Stimulated activated CD4-positive, alpha-beta T cell treated with anti-CD3 and anti-CD28 coated beads, TNF-alpha, amount 100 ng/mL, for 24 hours (primary cell): ENCODE measurements at regions not wholly inside any gene's neighbourhood (a gene's known extent, or its start where the extent isn't known, plus 50 kb on each side); places are given as distances from the start of the nearest gene placed in this dataset.

Experiments used
- DNase-seq, 3 experiments: peaks; one replicate each; pipeline ENCODE4 v3.0.0-alpha.2; 2020; ENCODE audit warnings: low read depth in 3 of 3

- DNase-seq = no peak
Measured at GRCh38 chr5:156126716-156127115, 200.2 kb upstream of the SGCD start.

DNA sequence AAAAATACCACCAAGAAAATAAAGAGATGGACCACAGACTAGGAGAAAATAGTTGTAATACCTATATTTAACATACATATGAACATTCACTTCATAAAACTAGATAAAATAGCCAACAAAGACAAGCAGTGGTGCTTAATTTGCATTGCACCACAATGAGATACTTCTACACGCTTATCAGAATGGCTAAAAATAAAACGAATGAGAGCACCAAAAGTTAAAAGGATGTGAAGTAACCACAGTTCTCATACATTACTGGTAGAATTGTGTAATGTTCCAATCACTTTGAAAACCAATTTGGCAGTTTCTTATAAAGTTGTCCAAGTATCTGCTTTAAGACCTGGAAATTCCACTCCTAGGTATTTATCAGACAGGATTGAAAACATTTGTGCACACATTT, 198.9 kb upstream of the SGCD start:
- DNase-seq = no peak

DNA sequence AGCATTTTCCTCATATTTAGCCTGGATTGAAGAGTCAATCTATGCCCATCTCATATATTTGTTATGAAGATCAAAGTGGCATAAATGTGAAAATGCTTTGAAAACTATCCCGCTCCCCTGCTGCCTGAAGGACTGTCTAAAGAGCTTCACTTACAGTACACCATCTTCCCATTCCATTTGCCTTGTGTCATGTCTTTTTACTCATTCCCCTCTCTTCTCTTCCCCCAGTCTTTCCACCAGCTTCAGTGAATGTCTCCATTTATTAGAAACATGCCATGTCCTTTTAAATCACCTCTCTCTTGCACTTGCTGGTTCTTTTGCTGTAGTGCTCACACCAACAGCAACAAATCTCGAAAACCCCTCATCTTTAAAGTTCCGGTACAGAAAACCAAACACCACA, 192.7 kb upstream of the SGCD start:
- DNase-seq = no peak

DNA sequence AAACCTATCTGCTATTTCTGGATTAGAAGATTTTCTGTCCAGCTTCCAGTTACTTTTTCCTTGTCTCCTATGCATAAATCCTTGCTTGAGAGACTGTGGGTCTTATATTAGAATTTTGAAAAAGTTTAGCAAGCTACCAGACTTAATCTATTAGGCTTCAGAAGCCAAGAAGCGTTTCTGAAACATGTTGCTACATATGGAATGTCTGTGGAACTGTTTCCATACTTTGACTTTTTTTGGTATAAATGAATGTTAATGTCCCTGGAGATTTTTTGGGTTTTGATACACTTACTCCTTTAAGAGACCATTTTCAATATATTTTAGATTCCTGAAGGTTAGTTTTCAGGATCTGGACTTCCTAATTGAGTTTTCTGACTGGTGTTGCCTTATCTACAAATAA, 191.4 kb upstream of the SGCD start:
- DNase-seq = no peak

DNA sequence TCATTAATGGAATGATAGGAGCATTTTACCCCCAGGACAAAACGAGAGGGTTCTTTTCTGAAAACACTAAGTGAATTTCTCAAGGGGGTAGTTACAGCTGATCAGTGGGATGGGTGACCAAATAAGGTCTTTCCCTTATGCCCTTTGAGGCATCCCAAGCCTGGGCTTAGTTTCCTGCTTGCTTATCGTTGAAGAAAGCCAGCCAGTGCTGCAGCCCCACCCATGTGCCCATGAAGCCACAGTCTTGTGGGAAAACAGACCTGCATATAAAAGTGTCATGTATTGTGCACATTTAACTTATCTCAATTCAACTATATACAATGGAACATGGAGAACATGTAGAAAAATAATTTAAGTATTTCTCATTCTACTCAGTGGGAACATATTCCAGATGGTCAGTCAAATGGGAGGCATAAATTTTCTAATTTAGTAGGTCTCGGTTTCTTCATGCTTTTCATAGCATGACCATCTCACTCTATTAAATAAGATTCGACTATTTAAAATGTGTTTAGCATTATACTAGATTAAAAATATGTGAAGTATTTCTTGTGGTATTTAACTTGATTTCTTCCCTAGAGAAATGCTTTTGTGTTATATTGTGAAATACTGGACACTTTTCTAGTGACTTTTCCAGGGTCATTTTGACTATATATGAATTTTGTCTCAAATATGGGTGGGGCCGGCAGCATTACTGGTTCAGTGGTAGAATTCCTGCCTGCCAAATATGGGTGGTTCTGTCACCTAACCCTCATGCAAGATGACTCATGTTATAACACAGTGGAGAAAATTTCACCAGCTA, 189.7 kb upstream of the SGCD start:
- DNase-seq = no peak

- no peak for DNase-seq
Measured at GRCh38 chr5:156142867-156143266, 184.1 kb upstream of the SGCD start.

DNA sequence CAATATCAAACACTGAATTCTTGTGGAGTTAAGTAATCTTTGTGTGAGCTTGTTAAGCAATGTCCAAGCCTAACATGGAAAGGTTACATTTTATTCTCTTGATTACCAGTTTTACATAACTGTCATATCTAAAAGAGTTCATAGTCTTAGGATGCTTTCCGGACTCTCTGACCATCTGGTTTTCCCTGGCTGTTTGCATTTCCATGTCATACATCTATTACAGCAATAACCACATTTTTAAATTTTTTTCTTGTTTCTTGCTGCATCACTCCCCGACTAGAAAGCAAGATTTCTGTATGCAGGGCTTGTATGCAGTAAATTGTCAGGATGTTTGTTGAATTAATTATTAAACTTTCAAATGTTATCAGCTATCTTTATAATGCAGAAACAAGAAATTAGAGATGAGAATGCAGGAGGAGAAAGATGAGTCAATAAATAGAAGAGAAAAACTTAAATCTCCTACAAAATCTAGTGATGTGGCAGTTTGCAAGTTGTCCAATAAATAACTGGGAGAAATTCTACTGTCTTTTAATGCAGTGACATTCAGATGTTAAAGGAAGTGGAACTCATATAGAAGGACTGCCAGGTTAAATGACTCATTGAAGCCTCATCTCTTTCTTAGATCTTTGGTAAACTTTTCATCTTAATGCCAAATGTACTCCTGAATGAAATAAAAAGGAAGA, 179.6 kb upstream of the SGCD start:
- DNase-seq = no peak

- DNase-seq = no peak
Measured at GRCh38 chr5:156147944-156148285, 179.0 kb upstream of the SGCD start.

DNA sequence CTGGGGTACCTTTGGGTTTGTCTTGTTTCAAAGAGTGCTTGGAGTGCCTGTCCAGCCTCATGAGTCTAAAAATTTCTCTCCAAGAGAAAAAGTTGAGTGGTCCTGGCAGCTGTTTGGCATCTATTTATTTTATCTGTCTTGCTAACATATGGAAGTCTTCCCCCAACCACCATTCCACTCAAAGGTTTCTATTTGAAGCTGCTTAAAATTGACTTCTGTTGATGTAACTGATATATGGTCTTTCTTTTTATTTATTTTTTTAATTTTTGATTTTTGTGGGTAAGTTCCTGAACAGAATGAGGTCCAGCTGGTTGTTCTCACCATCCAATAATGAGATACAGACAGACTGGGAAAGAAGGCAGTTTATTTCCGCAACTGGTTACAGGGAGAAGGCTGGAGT, 178.7 kb upstream of the SGCD start:
- no peak for DNase-seq

GRCh38 chr5:156149213-156149612, 177.8 kb upstream of the SGCD start:
- no peak for DNase-seq

- no peak for DNase-seq
Measured at GRCh38 chr5:156153602-156154001, 173.4 kb upstream of the SGCD start.

GRCh38 chr5:156154757-156155156, 172.2 kb upstream of the SGCD start:
- DNase-seq = no peak

DNA sequence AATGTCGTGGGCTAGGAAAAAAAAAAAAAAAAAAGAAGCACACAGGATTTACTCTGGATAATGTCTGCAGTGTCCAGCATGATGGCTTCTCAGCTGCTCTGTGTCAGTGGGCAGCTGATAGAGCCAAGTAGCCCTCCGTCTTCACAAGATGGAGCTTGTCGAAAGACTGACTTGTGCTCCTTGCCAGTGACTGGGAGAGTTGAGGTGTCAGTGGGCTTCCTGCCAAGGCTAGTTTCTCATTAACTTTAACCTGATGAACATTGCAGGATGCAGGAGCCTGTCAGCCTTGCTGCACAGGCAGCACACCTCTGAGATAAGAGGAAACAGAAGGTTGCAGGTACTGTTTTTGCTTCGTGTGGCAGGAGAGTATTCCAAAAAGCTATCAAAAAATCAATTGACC, 171.4 kb upstream of the SGCD start:
- DNase-seq = no peak

DNA sequence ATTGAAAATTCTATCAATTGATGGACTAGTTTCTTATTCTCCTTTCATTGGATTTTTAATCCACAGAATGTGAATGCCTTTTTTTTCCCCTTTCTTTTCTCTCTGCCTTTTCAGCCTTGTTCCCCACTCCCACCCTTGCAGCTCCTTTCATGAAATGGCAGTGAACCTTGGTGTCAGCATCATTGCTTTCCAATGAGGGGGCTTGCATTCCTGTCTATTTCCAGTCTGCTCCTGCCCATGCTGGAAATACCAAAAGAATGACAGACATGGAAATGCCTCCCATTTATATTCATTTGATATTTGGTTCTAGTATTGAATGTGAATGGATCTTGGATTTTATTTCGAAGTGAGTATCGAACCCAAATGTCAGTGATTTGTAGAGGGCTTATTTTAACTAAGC, 162.7 kb upstream of the SGCD start:
- DNase-seq = no peak

DNA sequence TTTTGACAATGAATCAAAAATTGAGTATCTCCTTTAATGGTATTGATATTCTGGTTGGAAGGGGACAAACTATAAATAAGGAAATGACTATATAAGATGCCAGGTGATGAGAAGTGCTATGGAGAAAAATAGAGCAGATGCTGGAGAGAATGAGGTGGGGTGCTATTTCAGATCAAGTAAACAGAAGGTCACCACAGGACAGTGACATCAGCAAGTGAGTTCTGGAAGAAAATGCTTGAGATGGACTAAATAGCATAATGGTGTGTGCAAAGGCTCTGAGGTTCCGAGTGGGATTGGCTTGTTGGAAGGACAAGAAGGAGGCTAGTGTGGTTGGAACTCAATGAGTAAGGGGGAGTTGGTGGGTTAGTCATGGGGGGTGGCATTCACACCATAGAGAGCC, 157.5 kb upstream of the SGCD start:
- DNase-seq = no peak

DNA sequence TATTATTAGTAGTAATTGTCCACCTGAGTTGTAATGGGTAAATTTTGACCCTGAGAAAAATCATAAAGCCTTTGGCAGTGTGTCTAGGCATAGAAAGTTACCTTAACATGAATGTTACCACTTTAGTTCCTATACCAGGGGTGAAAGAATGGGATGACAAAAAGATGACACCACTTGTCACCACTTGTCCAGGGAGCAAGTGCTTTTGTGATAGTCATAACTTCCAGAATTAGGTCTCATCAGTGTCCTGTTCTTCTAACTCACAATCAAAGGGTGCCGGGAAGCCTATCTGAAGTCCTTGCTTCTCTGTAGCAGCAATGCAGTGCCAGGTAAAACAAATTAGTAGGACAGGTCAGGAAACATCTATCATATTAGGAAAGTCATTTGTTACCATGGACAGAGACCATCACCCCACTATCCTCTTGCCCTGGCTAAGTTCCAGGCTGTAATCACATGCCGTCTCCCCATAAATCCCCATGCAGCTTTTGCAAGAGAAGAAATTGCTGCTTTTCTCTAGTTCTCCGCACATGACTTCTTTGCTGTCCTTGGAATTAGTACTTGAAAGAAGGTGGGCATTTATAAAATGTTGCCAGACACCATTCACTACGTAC, 156.5 kb upstream of the SGCD start:
- DNase-seq = no peak

DNA sequence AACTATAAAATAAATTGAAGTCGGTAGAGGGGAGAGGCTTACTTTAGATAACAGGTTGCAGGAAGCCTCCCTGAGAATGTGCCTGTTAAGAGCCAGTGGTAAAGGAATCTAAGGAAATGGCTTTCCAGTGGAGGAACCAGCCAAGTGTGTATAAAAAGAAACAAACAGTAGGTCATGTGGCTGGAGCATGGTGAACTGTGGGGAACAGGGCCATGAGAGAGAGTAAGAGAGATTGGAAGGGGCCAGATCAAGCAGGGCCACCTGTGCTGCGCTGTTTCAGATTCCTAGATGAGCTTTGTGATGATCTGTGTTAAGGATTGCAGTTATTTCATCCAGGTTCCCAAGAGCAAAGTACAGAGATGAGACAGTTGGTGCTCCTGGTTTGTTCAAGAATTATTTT, 152.7 kb upstream of the SGCD start:
- no peak for DNase-seq

- DNase-seq = no peak
Measured at GRCh38 chr5:156178117-156178516, 148.8 kb upstream of the SGCD start.

DNA sequence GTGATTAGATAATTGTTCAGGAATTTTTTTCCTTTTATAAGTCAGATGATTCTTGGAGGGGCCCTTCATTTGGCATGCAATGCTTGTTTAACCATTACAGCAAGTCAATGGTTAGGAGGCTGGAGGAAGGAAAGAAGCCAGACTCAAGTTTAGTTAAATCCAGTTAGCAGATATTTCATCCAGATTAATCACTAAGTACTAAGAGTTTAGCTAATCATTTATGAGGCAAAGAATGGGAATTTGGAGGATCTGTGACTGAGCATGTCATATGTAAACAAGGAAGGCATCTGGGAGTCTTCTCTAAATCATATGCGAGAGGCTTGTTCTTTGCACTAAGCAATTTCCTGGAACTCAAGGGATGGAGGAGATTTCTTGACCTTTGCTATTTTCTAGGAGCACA, 145.3 kb upstream of the SGCD start:
- no peak for DNase-seq

GRCh38 chr5:156182174-156182967, 144.6 kb upstream of the SGCD start:
- DNase-seq = no peak

- DNase-seq = no peak
Measured at GRCh38 chr5:156186760-156187159, 140.2 kb upstream of the SGCD start.

DNA sequence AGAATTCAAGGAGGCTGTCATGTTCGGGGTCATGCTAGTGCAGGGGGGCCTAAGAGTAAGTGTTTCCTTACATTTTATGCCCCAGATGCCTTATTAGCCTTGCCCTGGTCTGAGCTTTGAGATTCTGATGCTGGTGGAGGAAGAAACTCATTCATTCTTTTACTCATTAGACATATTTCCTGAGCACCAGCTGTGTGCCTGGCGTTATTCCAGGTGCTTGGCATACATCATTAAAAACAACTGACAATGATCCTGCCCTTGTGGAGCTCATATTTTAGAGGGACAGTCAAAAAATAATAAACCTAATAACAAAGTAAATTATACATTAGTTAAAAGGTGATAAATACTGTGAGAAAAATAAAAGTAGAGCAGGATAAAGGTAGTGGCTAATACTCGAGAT, 138.9 kb upstream of the SGCD start:
- DNase-seq = no peak

DNA sequence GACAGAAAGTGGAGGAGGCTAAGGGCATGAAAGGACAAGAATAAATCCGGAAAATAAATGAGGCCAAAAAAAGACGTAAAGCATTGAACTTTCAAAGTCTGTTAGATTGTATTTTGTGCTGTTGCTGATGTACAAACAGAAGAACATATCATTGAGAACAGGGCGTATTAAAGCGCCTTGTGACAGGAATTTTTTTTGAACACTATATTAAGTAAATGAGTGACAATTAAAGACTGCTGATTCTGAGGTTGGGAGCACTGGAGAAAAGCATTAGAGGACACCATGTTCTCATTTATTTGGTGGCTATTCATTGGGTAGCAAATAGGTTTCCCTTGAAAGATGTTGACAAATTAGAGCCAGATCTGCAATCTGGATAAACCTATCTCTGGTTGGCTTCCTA, 137.3 kb upstream of the SGCD start:
- DNase-seq = no peak
